ENCODE measurements at regions not wholly inside any gene's neighbourhood (a gene's known extent, or its start where the extent isn't known, plus 50 kb on each side); places are given as distances from the start of the nearest gene placed in this dataset.

- TF ChIP-seq, protein P1, sequence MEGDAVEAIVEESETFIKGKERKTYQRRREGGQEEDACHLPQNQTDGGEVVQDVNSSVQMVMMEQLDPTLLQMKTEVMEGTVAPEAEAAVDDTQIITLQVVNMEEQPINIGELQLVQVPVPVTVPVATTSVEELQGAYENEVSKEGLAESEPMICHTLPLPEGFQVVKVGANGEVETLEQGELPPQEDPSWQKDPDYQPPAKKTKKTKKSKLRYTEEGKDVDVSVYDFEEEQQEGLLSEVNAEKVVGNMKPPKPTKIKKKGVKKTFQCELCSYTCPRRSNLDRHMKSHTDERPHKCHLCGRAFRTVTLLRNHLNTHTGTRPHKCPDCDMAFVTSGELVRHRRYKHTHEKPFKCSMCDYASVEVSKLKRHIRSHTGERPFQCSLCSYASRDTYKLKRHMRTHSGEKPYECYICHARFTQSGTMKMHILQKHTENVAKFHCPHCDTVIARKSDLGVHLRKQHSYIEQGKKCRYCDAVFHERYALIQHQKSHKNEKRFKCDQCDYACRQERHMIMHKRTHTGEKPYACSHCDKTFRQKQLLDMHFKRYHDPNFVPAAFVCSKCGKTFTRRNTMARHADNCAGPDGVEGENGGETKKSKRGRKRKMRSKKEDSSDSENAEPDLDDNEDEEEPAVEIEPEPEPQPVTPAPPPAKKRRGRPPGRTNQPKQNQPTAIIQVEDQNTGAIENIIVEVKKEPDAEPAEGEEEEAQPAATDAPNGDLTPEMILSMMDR (IDR thresholded peaks at IDR 0.05; ENCODE audit: low read depth, low read length, missing input control) = no peak
- no peak for TF ChIP-seq HNF4A (conservative IDR thresholded peaks at IDR 0.05)
- TF ChIP-seq, protein P2, sequence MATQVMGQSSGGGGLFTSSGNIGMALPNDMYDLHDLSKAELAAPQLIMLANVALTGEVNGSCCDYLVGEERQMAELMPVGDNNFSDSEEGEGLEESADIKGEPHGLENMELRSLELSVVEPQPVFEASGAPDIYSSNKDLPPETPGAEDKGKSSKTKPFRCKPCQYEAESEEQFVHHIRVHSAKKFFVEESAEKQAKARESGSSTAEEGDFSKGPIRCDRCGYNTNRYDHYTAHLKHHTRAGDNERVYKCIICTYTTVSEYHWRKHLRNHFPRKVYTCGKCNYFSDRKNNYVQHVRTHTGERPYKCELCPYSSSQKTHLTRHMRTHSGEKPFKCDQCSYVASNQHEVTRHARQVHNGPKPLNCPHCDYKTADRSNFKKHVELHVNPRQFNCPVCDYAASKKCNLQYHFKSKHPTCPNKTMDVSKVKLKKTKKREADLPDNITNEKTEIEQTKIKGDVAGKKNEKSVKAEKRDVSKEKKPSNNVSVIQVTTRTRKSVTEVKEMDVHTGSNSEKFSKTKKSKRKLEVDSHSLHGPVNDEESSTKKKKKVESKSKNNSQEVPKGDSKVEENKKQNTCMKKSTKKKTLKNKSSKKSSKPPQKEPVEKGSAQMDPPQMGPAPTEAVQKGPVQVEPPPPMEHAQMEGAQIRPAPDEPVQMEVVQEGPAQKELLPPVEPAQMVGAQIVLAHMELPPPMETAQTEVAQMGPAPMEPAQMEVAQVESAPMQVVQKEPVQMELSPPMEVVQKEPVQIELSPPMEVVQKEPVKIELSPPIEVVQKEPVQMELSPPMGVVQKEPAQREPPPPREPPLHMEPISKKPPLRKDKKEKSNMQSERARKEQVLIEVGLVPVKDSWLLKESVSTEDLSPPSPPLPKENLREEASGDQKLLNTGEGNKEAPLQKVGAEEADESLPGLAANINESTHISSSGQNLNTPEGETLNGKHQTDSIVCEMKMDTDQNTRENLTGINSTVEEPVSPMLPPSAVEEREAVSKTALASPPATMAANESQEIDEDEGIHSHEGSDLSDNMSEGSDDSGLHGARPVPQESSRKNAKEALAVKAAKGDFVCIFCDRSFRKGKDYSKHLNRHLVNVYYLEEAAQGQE (IDR thresholded peaks at IDR 0.05) = no peak
- TF ChIP-seq YY1 (IDR thresholded peaks at IDR 0.05) = no peak
- TF ChIP-seq HNF4G (IDR thresholded peaks at IDR 0.05) = no peak
- TF ChIP-seq SP1 (IDR thresholded peaks at IDR 0.05) = no peak
- TF ChIP-seq JUND (IDR thresholded peaks at IDR 0.05) = no peak
- TF ChIP-seq GABPA (IDR thresholded peaks at IDR 0.05 in 1 of 2, conservative IDR thresholded peaks at IDR 0.05 in 1 of 2) = no peak
Measured at GRCh38 chr6:113486199-113486598, 370.9 kb upstream of the MARCKS start.
